OCI-LY1 (cell line): ENCODE measurements at regions not wholly inside any gene's neighbourhood (a gene's known extent, or its start where the extent isn't known, plus 50 kb on each side); places are given as distances from the start of the nearest gene placed in this dataset.
A peak's percentile ranks its signal among the peaks of the same experiment; 100 is the strongest.

Source experiments
- H2AFZ ChIP-seq: fragments of 200-600 bp; sonication (generic), shearing (Covaris generic); 2 replicates; pipeline ENCODE4 v1.6.0; 2014; ENCODE audit warnings: antibody characterized with exemption, mild to moderate bottlenecking, low read length
- H3F3A ChIP-seq: fragments of 200-600 bp; sonication (generic), shearing (Covaris generic); 2 replicates; pipeline ENCODE4 v1.6.0; 2014; ENCODE audit warnings: mild to moderate bottlenecking, antibody characterized with exemption, low read length, moderate library complexity; ENCODE audit not compliant: insufficient read depth
- H3K27ac ChIP-seq: fragments of 200-600 bp; sonication (generic); 2 replicates; pipeline ENCODE4 v1.5.1; 2014; ENCODE audit warnings: low read length, mixed run types, mild to moderate bottlenecking, low read depth; ENCODE audit not compliant: poor library complexity, severe bottlenecking
- H3K27me3 ChIP-seq: fragments of 200-600 bp; sonication (generic); 2 replicates; pipeline ENCODE4 v1.6.0; 2014; ENCODE audit warnings: antibody characterized with exemption, mild to moderate bottlenecking, low read length, moderate library complexity; ENCODE audit not compliant: insufficient read depth
- H3K36me3 ChIP-seq: fragments of 200-600 bp; sonication (generic); 2 replicates; pipeline ENCODE4 v1.6.1; 2014; ENCODE audit warnings: mild to moderate bottlenecking, antibody characterized with exemption, low read length, moderate library complexity, mixed read lengths; ENCODE audit not compliant: insufficient read depth
- H3K4me1 ChIP-seq: fragments of 200-600 bp; sonication (generic); 2 replicates; pipeline ENCODE4 v1.5.1; 2014; ENCODE audit warnings: mild to moderate bottlenecking, low read length, moderate library complexity; ENCODE audit not compliant: insufficient read depth, severe bottlenecking
- H3K4me2 ChIP-seq: fragments of 200-600 bp; sonication (generic), shearing (Covaris generic); 2 replicates; pipeline ENCODE4 v1.6.1; 2014; ENCODE audit warnings: low read length
- H3K4me3 ChIP-seq: fragments of 200-600 bp; sonication (generic); 2 replicates; pipeline ENCODE4 v1.5.1; 2014; ENCODE audit warnings: low read length, low read depth, mild to moderate bottlenecking, mixed read lengths; ENCODE audit not compliant: poor library complexity, severe bottlenecking
- H3K79me2 ChIP-seq: fragments of 200-600 bp; shearing (Covaris generic); 2 replicates; pipeline ENCODE4 v1.6.1; 2016; ENCODE audit warnings: mixed run types, low read length, mixed read lengths; ENCODE audit not compliant: insufficient read depth
- H3K9ac ChIP-seq: fragments of 200-600 bp; sonication (generic), shearing (Covaris generic); 2 replicates; pipeline ENCODE4 v1.6.1; 2014; ENCODE audit warnings: mild to moderate bottlenecking, low read length, mixed read lengths
- H3K9me2 ChIP-seq: fragments of 200-600 bp; sonication (generic), shearing (Covaris generic); 2 replicates; pipeline ENCODE4 v1.6.1; 2014; ENCODE audit warnings: low read depth, mild to moderate bottlenecking, low read length, mixed read lengths
- H3K9me3 ChIP-seq: fragments of 200-600 bp; shearing (Covaris generic); 2 replicates; pipeline ENCODE4 v1.6.1; 2014; ENCODE audit warnings: low read length, mixed read lengths
- H4K20me1 ChIP-seq: fragments of 200-600 bp; sonication (generic), shearing (Covaris generic); 2 replicates; pipeline ENCODE4 v1.6.0; 2016; ENCODE audit warnings: mild to moderate bottlenecking, low read length; ENCODE audit not compliant: insufficient read depth
- EZH2 ChIP-seq: fragments of 200-600 bp; sonication (generic), shearing (Covaris generic); IDR thresholded peaks from 2 replicates; pipeline ENCODE4 v1.8.0; 2017; ENCODE audit warnings: borderline replicate concordance, mixed run types, mild to moderate bottlenecking, antibody characterized with exemption, low read length, moderate library complexity, mixed read lengths
- TF ChIP-seq, protein P1 (sequence below): fragments of 200-600 bp; sonication (generic), shearing (Covaris generic); IDR thresholded peaks from 2 replicates; pipeline ENCODE4 v1.5.1; 2017; ENCODE audit warnings: mild to moderate bottlenecking, antibody characterized with exemption, low read length, moderate library complexity, mixed read lengths

DNA sequence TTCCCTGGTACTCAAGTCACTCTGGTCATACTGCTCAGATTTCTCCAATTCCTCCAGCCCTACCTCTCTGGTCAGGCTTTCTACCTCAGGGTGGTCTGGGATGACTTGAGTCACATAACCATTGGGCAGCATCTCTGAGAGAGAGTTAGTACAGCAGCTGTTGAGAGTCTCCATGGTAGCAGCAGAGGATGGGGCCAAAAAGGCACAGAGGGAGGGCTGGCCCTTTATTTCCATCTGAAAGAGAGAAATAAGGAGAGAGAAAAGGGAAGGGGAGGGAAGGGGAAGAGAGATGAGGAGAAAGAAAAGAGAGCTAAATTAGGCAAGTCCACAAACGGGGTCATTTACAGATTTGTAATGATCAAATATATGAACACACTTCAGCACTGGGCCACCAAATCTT is 149.1 kb upstream of the ARHGEF9 start:
- H3K4me3 ChIP-seq: no peak overlapping the region
- TF ChIP-seq EZH2: no peak
- TF ChIP-seq, protein P1, sequence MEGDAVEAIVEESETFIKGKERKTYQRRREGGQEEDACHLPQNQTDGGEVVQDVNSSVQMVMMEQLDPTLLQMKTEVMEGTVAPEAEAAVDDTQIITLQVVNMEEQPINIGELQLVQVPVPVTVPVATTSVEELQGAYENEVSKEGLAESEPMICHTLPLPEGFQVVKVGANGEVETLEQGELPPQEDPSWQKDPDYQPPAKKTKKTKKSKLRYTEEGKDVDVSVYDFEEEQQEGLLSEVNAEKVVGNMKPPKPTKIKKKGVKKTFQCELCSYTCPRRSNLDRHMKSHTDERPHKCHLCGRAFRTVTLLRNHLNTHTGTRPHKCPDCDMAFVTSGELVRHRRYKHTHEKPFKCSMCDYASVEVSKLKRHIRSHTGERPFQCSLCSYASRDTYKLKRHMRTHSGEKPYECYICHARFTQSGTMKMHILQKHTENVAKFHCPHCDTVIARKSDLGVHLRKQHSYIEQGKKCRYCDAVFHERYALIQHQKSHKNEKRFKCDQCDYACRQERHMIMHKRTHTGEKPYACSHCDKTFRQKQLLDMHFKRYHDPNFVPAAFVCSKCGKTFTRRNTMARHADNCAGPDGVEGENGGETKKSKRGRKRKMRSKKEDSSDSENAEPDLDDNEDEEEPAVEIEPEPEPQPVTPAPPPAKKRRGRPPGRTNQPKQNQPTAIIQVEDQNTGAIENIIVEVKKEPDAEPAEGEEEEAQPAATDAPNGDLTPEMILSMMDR: no peak
- H2AFZ ChIP-seq: no peak overlapping the region
- no peaks in the 10 kb centered on the region for H3K4me1 ChIP-seq
- H3K4me2 ChIP-seq: no peak overlapping the region
- H3K79me2 ChIP-seq: no peaks in the 10 kb centered on the region
- no peaks in the 10 kb centered on the region for H3K36me3 ChIP-seq
- no peak overlapping the region for H3K9ac ChIP-seq
- H3K9me2 ChIP-seq: no peaks in the 10 kb centered on the region
- no peaks in the 10 kb centered on the region for H3F3A ChIP-seq
- no peak overlapping the region for H3K27ac ChIP-seq
- H4K20me1 ChIP-seq: no peaks in the 10 kb centered on the region
- no peaks in the 10 kb centered on the region for H3K27me3 ChIP-seq
- H3K9me3 ChIP-seq: no peaks in the 10 kb centered on the region

- H3K4me1 ChIP-seq: no peaks in the 10 kb centered on the region
- no peaks in the 10 kb centered on the region for H3K27me3 ChIP-seq
- H3K9me2 ChIP-seq: no peaks in the 10 kb centered on the region
- no peak overlapping the region for H3K4me3 ChIP-seq
- no peaks in the 10 kb centered on the region for H3K9me3 ChIP-seq
- H3K9ac ChIP-seq: no peak overlapping the region
- no peaks in the 10 kb centered on the region for H3K36me3 ChIP-seq
- H3K4me2 ChIP-seq: no peak overlapping the region
- H3K27ac ChIP-seq: no peak overlapping the region
- H3K79me2 ChIP-seq: no peaks in the 10 kb centered on the region
- TF ChIP-seq, protein P1: no peak
- no peak for TF ChIP-seq EZH2
- H3F3A ChIP-seq: no peaks in the 10 kb centered on the region
- no peak overlapping the region for H2AFZ ChIP-seq
- no peaks in the 10 kb centered on the region for H4K20me1 ChIP-seq
Measured at GRCh38 chrX:63932907-63933306, 147.9 kb upstream of the ARHGEF9 start.

DNA sequence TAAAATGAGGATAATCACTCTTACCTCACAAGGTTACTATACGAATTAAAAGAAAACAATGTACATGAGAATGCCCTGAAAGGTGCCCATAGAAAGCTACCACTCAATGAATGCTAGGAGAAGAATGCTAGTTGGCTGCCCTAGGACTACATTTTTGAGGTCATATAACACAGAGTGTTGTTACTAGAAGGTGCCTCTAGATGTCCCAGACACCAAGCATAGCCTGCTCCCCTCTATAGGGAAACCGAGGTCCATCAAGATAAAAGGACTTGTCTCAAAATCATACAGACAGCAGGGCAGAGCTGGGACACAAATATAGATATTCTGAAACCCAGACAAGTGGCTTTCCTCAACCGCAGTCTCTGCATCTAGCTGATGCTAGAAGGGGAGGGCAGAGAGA is 147.0 kb upstream of the ARHGEF9 start:
- no peaks in the 10 kb centered on the region for H3K36me3 ChIP-seq
- no peak overlapping the region for H3K4me2 ChIP-seq
- no peaks in the 10 kb centered on the region for H3K4me1 ChIP-seq
- TF ChIP-seq, protein P1: peak; percentile 15; the same call in 1 of the 2 replicates
- no peak for TF ChIP-seq EZH2
- no peaks in the 10 kb centered on the region for H3K9me2 ChIP-seq
- H3K27me3 ChIP-seq: no peaks in the 10 kb centered on the region
- H3K4me3 ChIP-seq: no peak overlapping the region
- H4K20me1 ChIP-seq: no peaks in the 10 kb centered on the region
- H3K79me2 ChIP-seq: no peaks in the 10 kb centered on the region
- no peak overlapping the region for H3K9ac ChIP-seq
- no peaks in the 10 kb centered on the region for H3K9me3 ChIP-seq
- no peaks in the 10 kb centered on the region for H3F3A ChIP-seq
- no peak overlapping the region for H3K27ac ChIP-seq
- H2AFZ ChIP-seq: no peak overlapping the region
